ENCODE measurements at regions not wholly inside any gene's neighbourhood (a gene's known extent, or its start where the extent isn't known, plus 50 kb on each side); places are given as distances from the start of the nearest gene placed in this dataset.

DNA sequence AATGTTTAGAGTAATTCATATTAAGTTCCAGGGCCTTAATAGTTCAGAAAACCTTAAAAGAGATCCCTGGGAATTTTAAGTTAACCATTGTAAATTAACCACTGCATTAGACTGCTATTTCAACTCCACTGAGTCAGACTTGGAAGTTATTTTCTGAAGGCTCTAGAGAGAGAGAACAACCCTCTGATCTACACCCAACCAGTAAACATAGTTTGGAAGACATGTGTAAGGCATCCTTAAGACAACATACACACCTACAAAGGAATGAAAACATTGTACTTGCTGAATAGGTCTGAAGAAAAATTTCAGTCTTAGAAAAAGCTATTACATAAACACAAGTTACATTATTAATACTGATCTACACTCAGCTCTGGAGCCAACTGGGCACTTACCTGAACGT is 158.2 kb upstream of the FST start:
- no peak for DNase-seq (ENCODE audit: low read depth)
- TF ChIP-seq, protein P1, sequence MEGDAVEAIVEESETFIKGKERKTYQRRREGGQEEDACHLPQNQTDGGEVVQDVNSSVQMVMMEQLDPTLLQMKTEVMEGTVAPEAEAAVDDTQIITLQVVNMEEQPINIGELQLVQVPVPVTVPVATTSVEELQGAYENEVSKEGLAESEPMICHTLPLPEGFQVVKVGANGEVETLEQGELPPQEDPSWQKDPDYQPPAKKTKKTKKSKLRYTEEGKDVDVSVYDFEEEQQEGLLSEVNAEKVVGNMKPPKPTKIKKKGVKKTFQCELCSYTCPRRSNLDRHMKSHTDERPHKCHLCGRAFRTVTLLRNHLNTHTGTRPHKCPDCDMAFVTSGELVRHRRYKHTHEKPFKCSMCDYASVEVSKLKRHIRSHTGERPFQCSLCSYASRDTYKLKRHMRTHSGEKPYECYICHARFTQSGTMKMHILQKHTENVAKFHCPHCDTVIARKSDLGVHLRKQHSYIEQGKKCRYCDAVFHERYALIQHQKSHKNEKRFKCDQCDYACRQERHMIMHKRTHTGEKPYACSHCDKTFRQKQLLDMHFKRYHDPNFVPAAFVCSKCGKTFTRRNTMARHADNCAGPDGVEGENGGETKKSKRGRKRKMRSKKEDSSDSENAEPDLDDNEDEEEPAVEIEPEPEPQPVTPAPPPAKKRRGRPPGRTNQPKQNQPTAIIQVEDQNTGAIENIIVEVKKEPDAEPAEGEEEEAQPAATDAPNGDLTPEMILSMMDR (conservative IDR thresholded peaks at IDR 0.05; ENCODE audit: low read depth, low read length): no peak
- no peak overlapping the region for H3K4me3 ChIP-seq (ENCODE audit: low read length)

DNA sequence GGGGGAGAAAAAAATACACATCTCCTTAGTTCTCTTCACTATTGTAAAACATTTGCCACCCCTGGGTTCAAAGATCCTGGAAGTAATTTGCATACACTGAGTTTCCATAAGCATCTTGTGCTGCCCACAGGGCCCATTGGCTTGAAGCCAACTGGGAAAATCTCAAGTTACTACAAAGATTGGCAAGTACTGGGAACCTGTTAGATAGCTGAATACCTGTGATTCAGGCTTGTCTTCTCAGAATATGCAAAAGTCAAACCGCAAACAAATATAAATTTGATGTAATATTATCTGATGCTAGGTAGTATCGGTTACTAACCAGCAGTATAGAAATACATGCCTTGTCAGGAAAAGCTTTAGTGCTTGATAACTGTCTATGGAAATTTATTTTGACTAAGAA is 156.9 kb upstream of the FST start:
- TF ChIP-seq, protein P1 (conservative IDR thresholded peaks at IDR 0.05; ENCODE audit: low read depth, low read length): no peak
- no peak overlapping the region for H3K4me3 ChIP-seq (ENCODE audit: low read length)
- no peak for DNase-seq (ENCODE audit: low read depth)

DNA sequence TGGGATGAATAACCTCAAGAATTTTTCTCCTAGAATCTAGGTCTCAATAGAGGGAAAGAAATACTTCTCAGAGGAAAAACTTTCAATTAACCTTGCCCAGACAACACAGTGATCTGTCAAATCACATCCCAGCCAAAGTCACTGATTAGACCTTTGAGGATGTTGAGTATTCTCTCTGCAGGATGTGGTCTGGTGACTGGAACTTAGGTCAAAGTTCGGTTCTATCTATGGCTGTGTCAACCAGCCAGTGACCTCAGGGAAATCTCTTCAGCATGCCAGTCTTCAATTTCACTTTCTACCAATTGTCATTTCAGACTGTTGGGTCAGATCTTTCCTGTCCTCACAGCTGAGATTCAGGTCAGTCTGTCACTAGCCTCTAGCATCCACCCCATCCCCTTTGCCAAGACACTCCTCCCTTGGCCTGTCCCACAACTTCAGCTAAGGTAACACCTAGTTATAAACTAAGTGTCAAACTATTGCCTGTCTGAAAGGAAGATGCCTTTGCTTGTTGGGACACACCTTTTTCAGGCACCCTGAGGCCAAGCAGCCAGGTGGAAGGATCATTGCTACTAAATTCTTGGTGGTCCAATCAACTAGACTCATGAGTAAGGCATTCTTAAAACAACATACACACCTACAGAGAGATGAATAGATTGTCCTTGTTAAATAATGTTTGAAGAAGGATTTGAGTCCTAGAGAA is 156.3 kb upstream of the FST start:
- TF ChIP-seq, protein P1 (conservative IDR thresholded peaks at IDR 0.05; ENCODE audit: low read depth, low read length): no peak
- H3K4me3 ChIP-seq (ENCODE audit: low read length): no peak overlapping the region
- no peak for DNase-seq (ENCODE audit: low read depth)

DNA sequence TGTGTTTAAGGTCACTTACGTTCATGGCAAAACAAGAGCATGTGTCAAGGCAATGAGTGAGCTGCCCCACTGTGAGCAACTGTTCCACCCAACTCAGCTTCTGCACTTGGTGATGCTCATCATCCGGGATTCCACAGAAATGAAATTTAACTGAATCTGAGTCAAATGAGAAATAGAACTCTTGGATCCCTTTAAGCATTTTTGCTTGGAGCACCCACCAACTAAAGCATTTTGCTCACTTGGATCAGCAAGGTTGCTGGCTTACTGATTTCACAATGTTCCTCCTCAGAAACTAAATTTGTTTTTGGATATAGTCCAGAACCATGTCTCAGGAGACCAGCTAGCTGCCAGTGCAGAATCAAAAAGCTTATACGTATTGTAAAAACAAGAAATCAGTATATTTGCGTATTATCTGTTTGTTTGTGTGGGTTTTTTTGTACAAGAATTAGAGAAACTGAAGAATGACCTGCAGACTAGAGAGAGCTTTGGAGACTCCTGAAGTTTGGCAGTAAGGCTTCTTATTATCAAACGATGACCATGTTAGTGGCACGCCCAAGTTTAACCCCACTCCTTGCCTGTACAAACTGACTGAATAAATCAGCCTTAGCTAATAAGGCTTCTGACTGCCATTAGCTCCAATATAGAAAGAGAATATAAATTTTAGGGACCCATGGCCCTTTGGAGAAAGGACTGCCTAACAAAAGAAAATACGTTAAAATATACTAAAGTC is 153.8 kb upstream of the FST start:
- TF ChIP-seq, protein P1 (conservative IDR thresholded peaks at IDR 0.05; ENCODE audit: low read depth, low read length): no peak
- H3K4me3 ChIP-seq (ENCODE audit: low read length): no peak overlapping the region
- no peak for DNase-seq (ENCODE audit: low read depth)

DNA sequence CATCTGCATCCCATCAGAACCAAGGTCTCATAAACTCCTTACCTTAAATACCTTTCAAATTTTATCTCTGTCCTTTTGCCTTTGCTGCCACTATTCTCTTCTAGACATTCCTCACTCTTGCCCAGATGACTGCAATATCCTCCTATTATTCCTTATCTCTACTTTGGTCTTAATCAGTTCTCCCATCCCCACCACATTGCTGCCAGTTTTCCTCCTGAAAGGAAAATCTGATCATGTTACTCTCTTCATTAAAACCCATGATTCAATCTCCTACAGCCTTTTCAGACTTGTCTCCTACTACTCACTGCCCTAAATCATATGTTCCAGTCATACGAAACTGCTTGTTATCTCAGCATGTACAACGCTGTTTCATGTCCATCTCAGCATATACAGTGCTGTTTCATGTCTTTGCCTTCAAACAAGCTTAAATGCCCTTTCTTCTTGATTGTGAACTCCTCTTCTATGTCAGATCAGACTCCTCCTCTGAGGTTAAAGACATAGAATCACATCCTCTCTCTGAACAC is 152.6 kb upstream of the FST start:
- TF ChIP-seq, protein P1 (conservative IDR thresholded peaks at IDR 0.05; ENCODE audit: low read depth, low read length): no peak
- no peak for DNase-seq (ENCODE audit: low read depth)
- H3K4me3 ChIP-seq (ENCODE audit: low read length): no peak overlapping the region

DNA sequence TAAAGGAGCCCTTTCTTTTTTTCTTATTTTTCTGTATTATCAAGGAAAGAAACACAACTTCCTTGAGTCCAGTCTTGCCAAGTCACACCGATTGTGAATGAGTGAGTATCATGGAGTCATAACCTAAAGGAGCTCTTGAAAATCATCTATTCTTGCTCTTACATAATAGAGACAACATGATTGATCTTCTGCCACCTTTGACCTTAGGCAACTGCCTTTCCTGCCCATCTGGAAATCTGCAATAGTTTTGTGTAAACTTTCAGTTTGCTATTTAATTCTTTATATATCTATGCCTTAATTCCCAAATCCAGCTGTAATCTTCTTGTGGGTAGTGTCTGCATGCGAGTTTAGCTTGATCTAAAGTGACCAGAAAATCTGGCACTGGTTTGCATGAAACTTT is 149.9 kb upstream of the FST start:
- no peak overlapping the region for H3K4me3 ChIP-seq (ENCODE audit: low read length)
- TF ChIP-seq, protein P1 (conservative IDR thresholded peaks at IDR 0.05; ENCODE audit: low read depth, low read length): no peak
- DNase-seq (ENCODE audit: low read depth): no peak

DNA sequence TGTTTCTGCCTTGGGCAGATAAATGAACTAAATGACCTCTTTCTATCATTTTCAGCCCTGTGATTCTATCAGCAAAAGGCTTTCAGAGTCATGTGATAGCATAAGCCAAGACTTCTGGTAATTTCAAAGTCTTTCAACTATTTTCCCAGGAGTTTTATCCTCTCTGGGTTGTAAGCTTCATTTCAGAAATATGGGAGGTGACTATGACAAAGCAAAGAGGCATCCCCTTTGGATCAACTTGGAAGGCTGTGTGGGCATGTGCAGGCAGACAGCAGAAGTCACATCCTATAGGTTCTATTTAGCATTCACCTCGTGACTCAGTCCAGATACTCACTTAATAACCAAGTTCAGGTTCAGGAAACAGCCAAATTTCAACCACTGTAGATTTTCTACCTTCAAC is 149.0 kb upstream of the FST start:
- no peak overlapping the region for H3K4me3 ChIP-seq (ENCODE audit: low read length)
- TF ChIP-seq, protein P1 (conservative IDR thresholded peaks at IDR 0.05; ENCODE audit: low read depth, low read length): no peak
- DNase-seq (ENCODE audit: low read depth): peak; percentile 84

Data from retinal pigment epithelial cell (primary cell).